HepG2 (cell line): ENCODE measurements at regions not wholly inside any gene's neighbourhood (a gene's known extent, or its start where the extent isn't known, plus 50 kb on each side); places are given as distances from the start of the nearest gene placed in this dataset.

ENCODE experiments used
- ATAC-seq: fragments of 200-7000 bp; cut with Tn5 transposase; 3 replicates; pipeline ENCODE4 v1.9.1; 2020; ENCODE audit warnings: mild to moderate bottlenecking, moderate library complexity
- BruUV-seq: library from RNA; stranded (reverse); fragments of 400-500 nt; replicated peaks from 2 replicates; lab custom pipeline; 2021; lab: Mats Ljungman, UMichigan
- CTCF ChIA-PET: fragments of 300-600 bp; formaldehyde crosslinking; extraction: SDS; loops from one replicate; lab custom pipeline; 2021; ENCODE audit warnings: low total read pairs, inconsistent platforms, low intra/inter-chr PET ratio; lab: Yijun Ruan, JAX
- POLR2A ChIA-PET: fragments of 350-600 bp; sonication (Branson Sonifier 250); formaldehyde crosslinking; loops from one replicate; lab custom pipeline; 2020; ENCODE audit warnings: antibody characterized with exemption, inconsistent platforms; lab: Yijun Ruan, JAX
- DNase-seq: peaks from one replicate; pipeline ENCODE4 v3.0.0-alpha.2; 2015; ENCODE audit warnings: low spot score
- FAIRE-seq: peaks from 3 replicates; lab custom pipeline; 2011; peaks lifted over from hg19 to GRCh38; lab: Jason Lieb, UNC
- H2AFZ ChIP-seq: one replicate; pipeline ENCODE4 v1.6.1; 2011; ENCODE audit warnings: low read length, inconsistent platforms
- H3K27ac ChIP-seq: fragments of 300-600 bp; 3 replicates; pipeline ENCODE4 v1.8.0; 2011; ENCODE audit warnings: mixed run types, mild to moderate bottlenecking, mixed read lengths, low read length, inconsistent platforms; ENCODE audit not compliant: insufficient read depth; ENCODE audit errors: extremely low read length
- H3K27me3 ChIP-seq, 2 experiments: fragments of 200-600 bp in 1 of 2; 2 replicates in 1 of 2; 3 replicates in 1 of 2; pipeline versions ENCODE4 v1.6.0 to v1.8.0; 2011; ENCODE audit warnings: low read length in 2 of 2, mild to moderate bottlenecking in 2 of 2, moderate library complexity in 2 of 2, inconsistent platforms in 1 of 2; ENCODE audit not compliant: insufficient read depth in 2 of 2, control insufficient read depth in 1 of 2
- H3K36me3 ChIP-seq, 2 experiments: fragments of 200-600 bp in 1 of 2; replicated peaks in 1 of 2; 2 replicates in 1 of 2; 3 replicates in 1 of 2; pipeline versions ENCODE4 v1.5.1 to v1.8.0; 2011; ENCODE audit warnings: low read length in 2 of 2, inconsistent platforms in 1 of 2; ENCODE audit not compliant: insufficient read depth in 2 of 2, control insufficient read depth in 1 of 2
- H3K4me1 ChIP-seq: 2 replicates; pipeline ENCODE4 v1.5.1; 2012; ENCODE audit warnings: low read length, inconsistent platforms; ENCODE audit not compliant: insufficient read depth
- H3K4me2 ChIP-seq: 2 replicates; pipeline ENCODE4 v1.6.0; 2011; ENCODE audit warnings: low read depth, low read length, inconsistent platforms
- H3K4me3 ChIP-seq, 3 experiments: fragments of 200-600 bp in 1 of 3; sonication (generic), shearing (Covaris generic) in 1 of 3; replicated peaks in 1 of 3; 2 replicates each; pipeline ENCODE4 v1.5.1; 2011 to 2016; ENCODE audit warnings: low read length in 3 of 3, inconsistent platforms in 2 of 3, low read depth in 2 of 3, mild to moderate bottlenecking in 2 of 3, control low read depth in 1 of 3, mixed read lengths in 1 of 3; ENCODE audit not compliant: insufficient read depth in 1 of 3
- H3K79me2 ChIP-seq: one replicate; pipeline ENCODE4 v1.6.1; 2011; ENCODE audit warnings: low read length, inconsistent platforms; ENCODE audit not compliant: insufficient read depth
- H3K9ac ChIP-seq: 2 replicates; pipeline ENCODE4 v1.6.0; 2011; ENCODE audit warnings: mild to moderate bottlenecking, low read depth, low read length, inconsistent platforms; ENCODE audit not compliant: insufficient read depth
- H3K9me3 ChIP-seq: 2 replicates; pipeline ENCODE4 v1.5.1; 2012; ENCODE audit warnings: mild to moderate bottlenecking, low read length
- H4K20me1 ChIP-seq: 2 replicates; pipeline ENCODE4 v1.6.0; 2011; ENCODE audit warnings: inconsistent platforms, mild to moderate bottlenecking, low read length, moderate library complexity; ENCODE audit not compliant: insufficient read depth
- BCL3 ChIP-seq: sonication (generic); formaldehyde crosslinking; IDR thresholded peaks from 2 replicates; pipeline ENCODE4 v1.5.1; 2020; ENCODE audit warnings: mild to moderate bottlenecking, missing genetic modification reagents, moderate library complexity
- CCAR2 ChIP-seq: fragments of 200-400 bp; formaldehyde crosslinking; optimal IDR thresholded peaks from 2 replicates; pipeline ENCODE3; 2018; ENCODE audit warnings: low read depth, mild to moderate bottlenecking, low read length, moderate library complexity
- CCDC6 ChIP-seq: sonication (generic); formaldehyde crosslinking; IDR thresholded peaks from 2 replicates; pipeline ENCODE4 v1.8.1; 2022; ENCODE audit warnings: mild to moderate bottlenecking, missing genetic modification reagents, moderate library complexity
- CEBPB ChIP-seq: IDR thresholded peaks from 2 replicates; pipeline ENCODE4 v1.6.1; 2011; ENCODE audit warnings: low read depth, low read length, improper control_type of control experiment, borderline replicate concordance
- CHD2 ChIP-seq: IDR thresholded peaks from 2 replicates; pipeline ENCODE4 v1.6.1; 2011; ENCODE audit warnings: low read depth, low read length, improper control_type of control experiment
- CTCF ChIP-seq: sonication (generic); formaldehyde crosslinking; IDR thresholded peaks from 2 replicates; pipeline ENCODE4 v1.5.0; 2020; ENCODE audit warnings: mild to moderate bottlenecking, missing genetic modification reagents, moderate library complexity
- FUBP1 ChIP-seq: sonication (generic); formaldehyde crosslinking; IDR thresholded peaks from 2 replicates; pipeline ENCODE4 v1.5.1; 2020; ENCODE audit warnings: missing genetic modification reagents, mild to moderate bottlenecking, borderline replicate concordance
- LRRFIP1 ChIP-seq: sonication (generic); formaldehyde crosslinking; conservative IDR thresholded peaks from 2 replicates; pipeline ENCODE4 v1.4.0; 2020; ENCODE audit warnings: missing genetic modification reagents
- MEF2D ChIP-seq: sonication (generic); formaldehyde crosslinking; IDR thresholded peaks from 2 replicates; pipeline ENCODE4 v1.5.1; 2020; ENCODE audit warnings: mild to moderate bottlenecking, missing genetic modification reagents
- NFKB2 ChIP-seq: sonication (generic); formaldehyde crosslinking; IDR thresholded peaks from 2 replicates; pipeline ENCODE4 v1.4.0; 2020; ENCODE audit warnings: missing genetic modification reagents, borderline replicate concordance
- RARA ChIP-seq: IDR thresholded peaks from 2 replicates; pipeline ENCODE4 v1.6.1; 2016; ENCODE audit warnings: missing genetic modification reagents, missing compliant biosample characterization
- RFX3 ChIP-seq: IDR thresholded peaks from 2 replicates; pipeline ENCODE4 v1.6.1; 2016; ENCODE audit warnings: missing biosample characterization, missing genetic modification reagents
- SMC3 ChIP-seq: IDR thresholded peaks from 2 replicates; pipeline ENCODE4 v1.6.1; 2011; ENCODE audit warnings: low read length, improper control_type of control experiment
- STAG1 ChIP-seq: sonication (generic); formaldehyde crosslinking; IDR thresholded peaks from 2 replicates; pipeline ENCODE4 v1.4.0; 2020; ENCODE audit warnings: missing genetic modification reagents
- TCF12 ChIP-seq, 2 experiments: fragments of 450-650 bp in 1 of 2; sonication (generic) in 1 of 2; formaldehyde crosslinking in 1 of 2; IDR thresholded peaks; 2 replicates each; pipeline versions ENCODE4 v1.6.1 to v1.8.0; 2017 to 2022; ENCODE audit warnings: antibody characterized with exemption in 1 of 2, mild to moderate bottlenecking in 1 of 2, missing genetic modification reagents in 1 of 2, moderate library complexity in 1 of 2
- TEAD3 ChIP-seq: optimal IDR thresholded peaks from 2 replicates; pipeline ENCODE3; 2016; ENCODE audit warnings: borderline replicate concordance
- ZBTB3 ChIP-seq: sonication (generic); formaldehyde crosslinking; IDR thresholded peaks from 2 replicates; pipeline ENCODE4 v1.4.0; 2020; ENCODE audit warnings: low read depth, mild to moderate bottlenecking, moderate library complexity, missing genetic modification reagents, borderline replicate concordance
- ZMYM3 ChIP-seq: sonication (generic); formaldehyde crosslinking; IDR thresholded peaks from 2 replicates; pipeline ENCODE4 v1.5.1; 2020; ENCODE audit warnings: mild to moderate bottlenecking, missing genetic modification reagents
- WGBS: methylation state at CpG from one replicate; pipeline ENCODE4 v1.1.6; 2017; ENCODE audit warnings: low lambda C conversion rate; 5-methylcytosine and 5-hydroxymethylcytosine counted together
- in situ Hi-C: cut with HindIII; loops from 2 replicates; pipeline ENCODE4 v1.10.0; 2017; ENCODE audit warnings: low pct_unique_long_range_greater_than_20kb; ENCODE audit not compliant: extremely low pct_ligation_motif_present
- intact Hi-C: fragments of 100-400 bp; cut with micrococcal nuclease; formaldehyde crosslinking; loops from one replicate; pipeline ENCODE4 v1.10.0; 2022; ENCODE audit not compliant: unreplicated experiment

GRCh38 chr5:25544652-25545249, 900.0 kb upstream of the CDH10 start:
- ChIA-PET POLR2A (no interaction called here), CTCF (interaction anchor here (1.3 kb wide), 1 partner anchor 1155 kb away, joined by 5 read pairs; no protein-coding TSS in a partner anchor)
- Histone ChIP-seq H2AFZ (no peak overlapping the region), H3K9me3 (peaks cover 6% of the 10 kb centered on the region), H4K20me1 (no peaks in the 10 kb centered on the region), H3K4me2 (no peak overlapping the region), H3K27ac (no peak overlapping the region), H3K79me2 (no peaks in the 10 kb centered on the region), H3K27me3 (no peaks in the 10 kb centered on the region), H3K9ac (no peak overlapping the region), H3K4me3 (no peak overlapping the region), H3K36me3 (no peaks in the 10 kb centered on the region), H3K4me1 (no peaks in the 10 kb centered on the region)
- in situ Hi-C loops: no loop called here
- no TSS peak for BruUV-seq
- peak; percentile 90 for ATAC-seq
- intact Hi-C loops: no loop called here
- DNase-seq: peak; percentile 31
- FAIRE-seq: peak; percentile 32
- WGBS: under 1% methylated on average over 6 of the region's 6 CpGs
- TF ChIP-seq RARA (CRISPR knock-in tag): no peak
- TF ChIP-seq TCF12 (IDR thresholded peaks at IDR 0.05): no peak
- no peak for TF ChIP-seq TCF12 (CRISPR knock-in tag; IDR thresholded peaks at IDR 0.05)
- TF ChIP-seq CCDC6 (CRISPR knock-in tag): no peak
- TF ChIP-seq LRRFIP1 (CRISPR knock-in tag): no peak
- peak; percentile 23; the same call in 1 of the 2 replicates for TF ChIP-seq SMC3
- no peak for TF ChIP-seq TEAD3 (CRISPR knock-in tag)
- TF ChIP-seq ZMYM3: no peak
- no peak for TF ChIP-seq RFX3 (CRISPR knock-in tag)
- TF ChIP-seq MEF2D: no peak
- TF ChIP-seq CEBPB: no peak
- TF ChIP-seq BCL3 (CRISPR knock-in tag): no peak
- no peak for TF ChIP-seq ZBTB3 (CRISPR knock-in tag)
- no peak for TF ChIP-seq NFKB2 (CRISPR knock-in tag)
- peak; percentile 57 for TF ChIP-seq CTCF (CRISPR knock-in tag)
- no peak for TF ChIP-seq CCAR2
- no peak for TF ChIP-seq FUBP1 (CRISPR knock-in tag)
- TF ChIP-seq STAG1: peak; percentile 37
- TF ChIP-seq CHD2: no peak
